SU-DHL-6 (cell line): ENCODE measurements at regions not wholly inside any gene's neighbourhood (a gene's known extent, or its start where the extent isn't known, plus 50 kb on each side); places are given as distances from the start of the nearest gene placed in this dataset.

Experiments used
- EZH2phosphoT487 ChIP-seq: fragments of 200-600 bp; sonication (generic), shearing (Covaris generic); conservative IDR thresholded peaks from 2 replicates; pipeline ENCODE4 v1.6.1; 2018; ENCODE audit warnings: mild to moderate bottlenecking, antibody characterized with exemption, low read length, moderate library complexity, mixed read lengths
- TF ChIP-seq, protein P1 (sequence below): fragments of 200-600 bp; sonication (generic); IDR thresholded peaks from one replicate; pipeline ENCODE4 v1.5.1; 2017; ENCODE audit warnings: antibody characterized with exemption, mild to moderate bottlenecking, low read length, moderate library complexity; ENCODE audit not compliant: insufficient read depth, poor library complexity, severe bottlenecking

DNA sequence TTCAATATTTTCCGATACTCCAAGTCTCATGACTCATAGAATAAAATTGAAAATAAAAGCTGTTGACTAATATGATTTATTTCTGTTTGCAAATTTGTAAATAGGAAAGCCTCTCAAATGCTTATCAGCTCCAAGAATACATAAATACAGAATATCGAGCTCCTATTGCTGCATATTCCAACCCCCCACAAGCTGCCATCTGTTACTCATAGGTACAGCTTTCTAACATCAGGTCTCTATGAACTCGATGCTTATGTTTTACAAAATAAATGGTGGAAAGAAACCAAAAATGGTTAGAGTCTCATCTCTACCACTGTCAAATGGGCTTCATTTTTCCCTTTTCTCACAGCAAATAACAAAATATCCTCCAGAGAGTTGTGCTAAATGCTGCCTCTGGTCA is 631.6 kb upstream of the CDH18 start:
- no peak for TF ChIP-seq EZH2phosphoT487
- TF ChIP-seq, protein P1, sequence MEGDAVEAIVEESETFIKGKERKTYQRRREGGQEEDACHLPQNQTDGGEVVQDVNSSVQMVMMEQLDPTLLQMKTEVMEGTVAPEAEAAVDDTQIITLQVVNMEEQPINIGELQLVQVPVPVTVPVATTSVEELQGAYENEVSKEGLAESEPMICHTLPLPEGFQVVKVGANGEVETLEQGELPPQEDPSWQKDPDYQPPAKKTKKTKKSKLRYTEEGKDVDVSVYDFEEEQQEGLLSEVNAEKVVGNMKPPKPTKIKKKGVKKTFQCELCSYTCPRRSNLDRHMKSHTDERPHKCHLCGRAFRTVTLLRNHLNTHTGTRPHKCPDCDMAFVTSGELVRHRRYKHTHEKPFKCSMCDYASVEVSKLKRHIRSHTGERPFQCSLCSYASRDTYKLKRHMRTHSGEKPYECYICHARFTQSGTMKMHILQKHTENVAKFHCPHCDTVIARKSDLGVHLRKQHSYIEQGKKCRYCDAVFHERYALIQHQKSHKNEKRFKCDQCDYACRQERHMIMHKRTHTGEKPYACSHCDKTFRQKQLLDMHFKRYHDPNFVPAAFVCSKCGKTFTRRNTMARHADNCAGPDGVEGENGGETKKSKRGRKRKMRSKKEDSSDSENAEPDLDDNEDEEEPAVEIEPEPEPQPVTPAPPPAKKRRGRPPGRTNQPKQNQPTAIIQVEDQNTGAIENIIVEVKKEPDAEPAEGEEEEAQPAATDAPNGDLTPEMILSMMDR = no peak
